Gastroesophageal sphincter (tissue), 4 donors: ENCODE measurements at regions not wholly inside any gene's neighbourhood (a gene's known extent, or its start where the extent isn't known, plus 50 kb on each side); places are given as distances from the start of the nearest gene placed in this dataset.

ENCODE experiments used
- ATAC-seq: fragments of 150-250 bp; one replicate; pipeline ENCODE4 v1.9.1; 2016; ENCODE audit warnings: mild to moderate bottlenecking, moderate library complexity
- H3K27ac ChIP-seq, 4 donors: fragments of 200-600 bp; sonication (generic) in 3 of 4; 1 replicate in 3 of 4; 2 replicates in 1 of 4; pipeline ENCODE4 v1.5.1; 2016 to 2019
- H3K27me3 ChIP-seq: fragments of 200-600 bp; sonication (generic); one replicate; pipeline ENCODE4 v1.5.1; 2019
- H3K36me3 ChIP-seq, 2 donors: fragments of 200-600 bp; sonication (generic); one replicate each; pipeline ENCODE4 v1.5.1; 2019; ENCODE audit warnings: control low read depth in 1 of 2
- H3K4me1 ChIP-seq, 3 donors: fragments of 200-600 bp; sonication (generic); 1 replicate in 2 of 3; 2 replicates in 1 of 3; pipeline ENCODE4 v1.5.1; 2016 to 2019; ENCODE audit warnings: control low read depth in 2 of 3
- H3K4me3 ChIP-seq, 2 donors: fragments of 200-600 bp; sonication (generic); one replicate each; pipeline ENCODE4 v1.5.1; 2019; ENCODE audit warnings: mild to moderate bottlenecking in 1 of 2, moderate library complexity in 1 of 2
- H3K9me3 ChIP-seq, 3 donors: fragments of 200-600 bp; sonication (generic); one replicate each; pipeline ENCODE4 v1.5.1; 2017 to 2019; ENCODE audit warnings: control low read depth in 2 of 3
- EP300 ChIP-seq: sonication (generic); formaldehyde crosslinking; IDR thresholded peaks from one replicate; pipeline ENCODE4 v1.6.1; 2017; ENCODE audit warnings: antibody characterized with exemption, mild to moderate bottlenecking
- POLR2A ChIP-seq, 2 donors: fragments of 450-650 bp; IDR thresholded peaks; one replicate each; pipeline ENCODE4 v1.6.1; 2017; ENCODE audit warnings: antibody characterized with exemption in 2 of 2, mild to moderate bottlenecking in 2 of 2, moderate library complexity in 1 of 2
- POLR2AphosphoS5 ChIP-seq: sonication (generic); formaldehyde crosslinking; IDR thresholded peaks from one replicate; pipeline ENCODE4 v1.6.1; 2017; ENCODE audit warnings: antibody characterized with exemption
- WGBS, 2 donors: methylation state at CpG; one replicate each; pipeline ENCODE4 v1.1.5; 2018; ENCODE audit warnings: low coverage in 1 of 2; 5-methylcytosine and 5-hydroxymethylcytosine counted together
- TF ChIP-seq, protein P1 (sequence below), 4 experiments: fragments of 200-600 bp in 2 of 4; fragments of 450-650 bp in 2 of 4; sonication (generic) in 1 of 4; IDR thresholded peaks; one replicate each; pipeline ENCODE4 v1.5.1; 2017 to 2019; ENCODE audit warnings: antibody characterized with exemption in 4 of 4, mild to moderate bottlenecking in 2 of 4, moderate library complexity in 2 of 4

DNA sequence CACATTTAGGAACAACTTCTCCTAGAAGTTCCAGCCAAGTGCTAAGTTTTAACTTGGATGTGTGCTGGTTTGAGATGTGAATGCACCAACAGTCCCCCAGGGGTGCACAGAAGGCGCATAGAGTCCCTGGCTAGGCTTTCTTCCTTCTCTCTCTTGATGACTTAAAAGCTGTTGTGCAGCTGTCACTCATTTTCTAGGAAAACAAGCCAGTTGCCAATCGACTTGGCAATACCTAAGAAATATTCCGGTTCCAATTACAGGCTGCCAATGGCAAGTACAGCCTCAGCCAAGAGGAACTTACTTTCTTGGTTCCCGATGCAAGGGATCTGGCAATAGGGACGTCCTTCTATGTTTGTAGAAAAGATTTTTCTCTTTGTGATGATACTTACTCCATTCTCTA is 266.6 kb upstream of the EEF2KMT start:
- Histone ChIP-seq H3K9me3 (no peaks in the 10 kb centered on the region), H3K36me3 (no peaks in the 10 kb centered on the region), H3K4me1 (no peaks in the 10 kb centered on the region), H3K27ac (no peak overlapping the region), H3K4me3 (no peak overlapping the region), H3K27me3 (peaks cover 15% of the 10 kb centered on the region)
- no peak for TF ChIP-seq POLR2A (IDR thresholded peaks at IDR 0.05)
- TF ChIP-seq POLR2AphosphoS5, result no peak
- TF ChIP-seq, protein P1, sequence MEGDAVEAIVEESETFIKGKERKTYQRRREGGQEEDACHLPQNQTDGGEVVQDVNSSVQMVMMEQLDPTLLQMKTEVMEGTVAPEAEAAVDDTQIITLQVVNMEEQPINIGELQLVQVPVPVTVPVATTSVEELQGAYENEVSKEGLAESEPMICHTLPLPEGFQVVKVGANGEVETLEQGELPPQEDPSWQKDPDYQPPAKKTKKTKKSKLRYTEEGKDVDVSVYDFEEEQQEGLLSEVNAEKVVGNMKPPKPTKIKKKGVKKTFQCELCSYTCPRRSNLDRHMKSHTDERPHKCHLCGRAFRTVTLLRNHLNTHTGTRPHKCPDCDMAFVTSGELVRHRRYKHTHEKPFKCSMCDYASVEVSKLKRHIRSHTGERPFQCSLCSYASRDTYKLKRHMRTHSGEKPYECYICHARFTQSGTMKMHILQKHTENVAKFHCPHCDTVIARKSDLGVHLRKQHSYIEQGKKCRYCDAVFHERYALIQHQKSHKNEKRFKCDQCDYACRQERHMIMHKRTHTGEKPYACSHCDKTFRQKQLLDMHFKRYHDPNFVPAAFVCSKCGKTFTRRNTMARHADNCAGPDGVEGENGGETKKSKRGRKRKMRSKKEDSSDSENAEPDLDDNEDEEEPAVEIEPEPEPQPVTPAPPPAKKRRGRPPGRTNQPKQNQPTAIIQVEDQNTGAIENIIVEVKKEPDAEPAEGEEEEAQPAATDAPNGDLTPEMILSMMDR (IDR thresholded peaks at IDR 0.05), result no peak
- TF ChIP-seq EP300, result no peak
- ATAC-seq, result no peak
- 66 to 75% methylated on average over 5 of the region's 5 CpGs for WGBS, 2 donors

DNA sequence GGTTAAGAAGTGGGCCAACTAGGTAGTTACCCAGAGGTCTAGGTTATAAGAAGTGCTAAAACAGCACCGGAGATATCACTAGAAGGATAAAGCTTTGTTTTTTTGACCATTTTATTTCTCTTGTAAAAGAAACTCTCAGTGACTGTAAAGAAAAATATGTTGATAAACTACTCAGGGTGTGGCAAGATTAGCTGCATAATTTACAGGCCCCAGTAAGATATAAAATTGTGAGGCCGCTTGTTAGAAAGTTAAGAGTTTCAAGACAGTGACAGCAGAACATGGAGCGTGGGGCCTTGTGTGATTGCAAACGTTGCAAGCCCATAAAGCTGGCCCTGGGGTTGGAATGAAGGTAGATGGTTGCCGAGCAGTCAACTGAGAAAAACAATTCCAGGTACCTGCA is 263.7 kb upstream of the EEF2KMT start:
- Histone ChIP-seq H3K4me3 (no peak overlapping the region), H3K4me1 (no peaks in the 10 kb centered on the region), H3K36me3 (no peaks in the 10 kb centered on the region), H3K27ac (no peak overlapping the region), H3K27me3 (peaks cover 15% of the 10 kb centered on the region), H3K9me3 (no peaks in the 10 kb centered on the region)
- no peak for TF ChIP-seq POLR2AphosphoS5
- no peak for TF ChIP-seq POLR2A (IDR thresholded peaks at IDR 0.05)
- no peak for TF ChIP-seq EP300
- TF ChIP-seq, protein P1 (IDR thresholded peaks at IDR 0.05), result no peak
- no peak for ATAC-seq
- 73 to 81% methylated on average over 4 to 5 of the region's 5 CpGs for WGBS, 2 donors

DNA sequence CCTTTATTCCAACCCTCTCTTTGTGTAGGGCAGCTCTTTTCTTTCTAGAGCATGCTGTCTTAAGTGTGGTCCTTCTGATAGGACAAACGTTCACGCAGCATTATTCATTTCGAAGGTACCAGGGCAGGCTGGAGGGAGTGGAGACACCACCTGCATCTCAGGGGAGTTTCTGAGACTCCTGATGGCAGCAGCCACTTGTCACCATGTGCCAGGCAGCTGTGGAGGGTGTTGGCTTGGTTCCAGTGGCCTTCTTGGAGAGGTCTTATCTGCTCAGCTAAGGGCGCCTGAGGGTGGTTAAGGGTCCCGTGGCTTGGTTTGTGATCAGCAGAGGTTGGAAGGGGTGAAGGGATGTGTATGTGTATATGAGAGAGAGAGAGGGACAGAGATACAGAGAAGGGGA is 257.1 kb upstream of the EEF2KMT start:
- WGBS, 2 donors, result 48% methylated on average over 4 of the region's 5 CpGs; no CpG with 5 or more reads in 1 of the 2 donors
- Histone ChIP-seq H3K27me3 (no peaks in the 10 kb centered on the region), H3K27ac (no peak overlapping the region), H3K36me3 (no peaks in the 10 kb centered on the region), H3K9me3 (no peaks in the 10 kb centered on the region), H3K4me1 (no peaks in the 10 kb centered on the region), H3K4me3 (no peak overlapping the region)
- no peak for ATAC-seq
- no peak for TF ChIP-seq POLR2AphosphoS5
- no peak for TF ChIP-seq EP300
- no peak for TF ChIP-seq POLR2A (IDR thresholded peaks at IDR 0.05)
- TF ChIP-seq, protein P1 (IDR thresholded peaks at IDR 0.05), result no peak

DNA sequence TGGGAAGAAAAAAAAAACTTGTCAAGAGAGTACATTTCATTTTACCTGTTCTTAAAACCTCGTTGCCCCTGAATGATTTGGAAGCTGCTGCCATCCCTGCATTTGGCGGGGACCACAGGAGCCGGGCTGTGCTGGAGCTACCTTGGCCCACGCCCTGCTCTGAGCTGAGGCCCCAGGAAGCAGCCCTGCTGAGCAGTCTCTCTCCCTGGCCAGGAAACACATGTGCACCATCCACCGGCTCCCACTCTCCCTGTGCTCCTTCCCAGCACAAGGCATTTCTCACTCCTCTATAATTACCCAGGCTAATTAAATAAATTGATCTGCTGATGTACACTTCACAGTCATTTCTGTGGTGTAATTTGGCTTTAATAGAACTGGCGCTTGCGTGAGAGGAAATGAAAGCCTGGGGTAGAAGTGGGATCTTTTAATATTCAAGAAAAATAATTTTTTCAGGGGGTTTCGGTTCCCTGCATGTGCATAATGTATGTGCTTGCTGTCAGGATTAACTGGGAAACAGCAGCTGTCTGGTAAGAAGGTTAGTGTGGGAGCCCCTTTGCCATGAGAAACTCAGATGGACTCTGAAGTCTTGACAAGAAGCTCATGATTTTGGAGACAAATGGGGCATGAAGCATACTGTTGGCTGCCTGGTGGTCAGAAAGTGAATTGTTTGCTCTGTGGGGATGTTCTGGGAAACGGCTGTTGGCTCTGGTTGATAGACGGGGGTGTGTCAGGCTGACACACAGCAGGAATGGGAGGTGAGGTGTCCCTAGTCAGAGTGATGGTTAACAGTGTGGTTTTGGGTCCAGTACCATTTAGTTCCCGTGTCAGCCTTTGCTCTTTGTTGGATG is 252.3 kb upstream of the EEF2KMT start:
- 39 to 54% methylated on average over 4 to 10 of the region's 11 CpGs for WGBS, 2 donors
- no peak overlapping the region for H3K27ac ChIP-seq
- H3K36me3 ChIP-seq, result no peaks in the 10 kb centered on the region
- TF ChIP-seq, protein P1 (IDR thresholded peaks at IDR 0.05), result no peak
- TF ChIP-seq POLR2A (IDR thresholded peaks at IDR 0.05) (no peak), EP300 (no peak), POLR2AphosphoS5 (no peak)
- no peak overlapping the region for H3K4me3 ChIP-seq
- H3K4me1 ChIP-seq, result no peaks in the 10 kb centered on the region
- no peak for ATAC-seq
- H3K9me3 ChIP-seq, result peaks cover 0 to 15% (median 0%) of the 10 kb centered on the region in 3 donors
- no peaks in the 10 kb centered on the region for H3K27me3 ChIP-seq

DNA sequence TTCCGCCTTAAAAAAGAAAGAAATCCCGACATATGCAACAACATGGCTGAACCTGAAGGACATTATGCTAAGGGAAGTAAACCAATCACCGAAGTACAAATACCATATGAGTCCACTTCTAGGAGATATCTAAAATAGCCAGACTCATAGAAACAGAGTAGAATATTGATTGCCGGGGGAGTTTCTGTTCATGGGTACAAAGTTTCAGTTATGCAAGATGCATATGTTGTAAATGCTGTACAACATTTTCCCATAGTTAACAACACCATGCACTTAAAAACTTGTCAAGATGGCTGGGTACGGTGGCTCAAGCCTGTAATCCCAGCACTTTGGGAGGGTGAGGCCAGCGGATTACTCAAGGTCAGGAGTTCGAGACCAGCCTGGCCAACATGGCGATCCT is 251.5 kb upstream of the EEF2KMT start:
- Histone ChIP-seq H3K27ac (no peak overlapping the region), H3K36me3 (no peaks in the 10 kb centered on the region), H3K4me1 (no peaks in the 10 kb centered on the region), H3K27me3 (no peaks in the 10 kb centered on the region), H3K4me3 (no peak overlapping the region), H3K9me3 (peaks cover 0 to 16% (median 0%) of the 10 kb centered on the region in 3 donors)
- no peak for ATAC-seq
- TF ChIP-seq, protein P1 (IDR thresholded peaks at IDR 0.05), result no peak
- no peak for TF ChIP-seq POLR2A (IDR thresholded peaks at IDR 0.05)
- no peak for TF ChIP-seq EP300
- 82 to 90% methylated on average over 6 to 8 of the region's 8 CpGs for WGBS, 2 donors
